Fibroblast of the aortic adventitia (primary cell): ENCODE measurements at regions not wholly inside any gene's neighbourhood (a gene's known extent, or its start where the extent isn't known, plus 50 kb on each side); places are given as distances from the start of the nearest gene placed in this dataset.

Experiments
- DNase-seq: peaks from one replicate; pipeline ENCODE4 v3.0.0-alpha.2; 2010; ENCODE audit warnings: low read depth
- H3K4me3 ChIP-seq: 2 replicates; pipeline ENCODE4 v1.5.1; 2011; ENCODE audit warnings: low read depth, mild to moderate bottlenecking, control low read depth, low read length, moderate library complexity
- CTCF ChIP-seq: IDR thresholded peaks from 2 replicates; pipeline ENCODE4 v1.5.1; 2011; ENCODE audit warnings: mild to moderate bottlenecking, low read length, control low read depth, inconsistent platforms; ENCODE audit not compliant: insufficient read depth

DNA sequence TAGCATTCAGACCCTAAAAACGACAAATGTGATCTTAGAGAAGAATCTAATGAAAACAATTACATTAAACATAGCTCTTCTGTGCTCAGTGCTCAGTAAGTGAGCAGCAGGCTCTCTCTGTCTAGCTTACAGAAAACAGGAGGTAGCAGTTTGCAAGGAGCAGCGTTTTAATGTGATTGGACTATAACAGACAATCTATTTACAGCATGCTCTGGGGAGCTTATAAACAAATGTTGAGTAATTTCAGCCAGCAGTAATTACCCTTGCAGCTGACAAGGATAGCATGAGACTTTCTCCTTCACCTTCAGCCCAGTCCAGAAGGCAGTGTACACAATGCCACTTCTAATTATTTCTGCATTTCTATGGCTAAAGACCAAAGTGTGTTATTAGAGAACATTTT lies 270.4 kb downstream of the FIGN start:
- H3K4me3 ChIP-seq, result no peak overlapping the region
- TF ChIP-seq CTCF, result no peak
- DNase-seq, result no peak

DNA sequence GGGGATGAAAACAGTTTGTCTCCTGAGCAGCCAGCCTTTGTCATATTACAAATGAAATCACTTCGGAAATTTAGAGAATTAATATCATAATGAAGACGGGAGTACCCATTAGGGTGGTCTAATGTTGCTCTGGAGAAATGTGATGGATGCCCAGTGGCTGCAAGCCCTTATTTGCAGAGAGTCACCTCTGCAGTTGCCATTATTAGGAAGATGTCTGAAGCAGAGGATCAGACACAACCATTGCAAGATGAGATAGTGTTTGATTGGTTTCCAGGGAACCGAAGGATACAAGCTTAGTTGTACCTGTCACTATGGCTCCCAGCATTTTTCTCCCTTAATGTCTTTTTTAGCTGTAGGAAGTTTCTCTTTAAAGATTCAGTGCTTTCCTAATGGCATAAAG lies 272.4 kb downstream of the FIGN start:
- TF ChIP-seq CTCF, result no peak
- H3K4me3 ChIP-seq, result no peak overlapping the region
- DNase-seq, result no peak

- DNase-seq, result no peak
- no peak for TF ChIP-seq CTCF
Measured at GRCh38 chr2:163462993-163463392, 272.8 kb downstream of the FIGN start.

GRCh38 chr2:163459986-163460385 lies 275.8 kb downstream of the FIGN start:
- DNase-seq, result no peak
- no peak overlapping the region for H3K4me3 ChIP-seq
- TF ChIP-seq CTCF, result no peak

More at GRCh38 chr2:163462993-163463392, 272.8 kb downstream of the FIGN start:
- H3K4me3 ChIP-seq, result no peak overlapping the region

- TF ChIP-seq CTCF, result no peak
- no peak for DNase-seq
- H3K4me3 ChIP-seq, result no peak overlapping the region
Measured at GRCh38 chr2:163456953-163457743, 278.7 kb downstream of the FIGN start.

- no peak for DNase-seq
- no peak overlapping the region for H3K4me3 ChIP-seq
- TF ChIP-seq CTCF, result no peak
Measured at GRCh38 chr2:163455815-163456214, 280.0 kb downstream of the FIGN start.

- peak; percentile 8 for DNase-seq
- TF ChIP-seq CTCF, result no peak
- H3K4me3 ChIP-seq, result no peak overlapping the region
Measured at GRCh38 chr2:163453920-163454319, 281.9 kb downstream of the FIGN start.
